Ureter (tissue), 1 donor: ENCODE measurements at regions not wholly inside any gene's neighbourhood (a gene's known extent, or its start where the extent isn't known, plus 50 kb on each side); places are given as distances from the start of the nearest gene placed in this dataset.

ENCODE experiments used
- DNase-seq: peaks from one replicate; pipeline ENCODE4 v3.0.0-alpha.2; 2020; ENCODE audit warnings: low spot score
- donor health status: DM: yes; HTN: yes; CAD: no.

DNA sequence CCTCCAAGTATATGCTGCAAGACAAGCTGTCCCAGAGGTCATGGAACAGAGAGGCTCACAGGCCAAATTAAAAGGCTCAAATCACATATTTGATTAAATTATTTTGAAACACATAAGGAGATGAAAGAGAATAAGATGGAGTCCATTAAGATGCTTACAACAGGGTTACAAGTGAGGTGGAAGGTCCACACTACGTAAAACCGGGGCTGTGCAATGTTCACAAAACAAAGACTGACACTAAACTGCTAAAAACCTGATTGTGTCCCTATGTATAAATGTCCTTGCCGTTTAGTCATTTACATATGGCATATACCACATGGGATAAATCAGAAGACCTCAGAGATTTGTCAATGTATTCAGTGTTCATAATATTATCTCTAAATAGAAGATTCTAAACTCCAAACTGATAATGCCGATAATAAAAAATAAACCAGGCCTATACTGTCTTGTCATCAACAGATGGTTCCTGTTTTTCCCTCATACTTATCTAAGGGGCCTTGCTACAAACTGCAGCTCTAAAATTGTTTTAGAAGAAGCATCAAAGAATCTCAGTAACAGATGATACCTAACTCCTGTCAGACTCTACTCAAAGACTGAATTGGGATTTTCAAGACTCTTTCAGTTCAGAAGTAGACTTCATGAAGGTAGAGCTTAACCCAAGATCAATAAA lies 51.8 kb upstream of the RIPOR2 start:
- DNase-seq: no peak

DNA sequence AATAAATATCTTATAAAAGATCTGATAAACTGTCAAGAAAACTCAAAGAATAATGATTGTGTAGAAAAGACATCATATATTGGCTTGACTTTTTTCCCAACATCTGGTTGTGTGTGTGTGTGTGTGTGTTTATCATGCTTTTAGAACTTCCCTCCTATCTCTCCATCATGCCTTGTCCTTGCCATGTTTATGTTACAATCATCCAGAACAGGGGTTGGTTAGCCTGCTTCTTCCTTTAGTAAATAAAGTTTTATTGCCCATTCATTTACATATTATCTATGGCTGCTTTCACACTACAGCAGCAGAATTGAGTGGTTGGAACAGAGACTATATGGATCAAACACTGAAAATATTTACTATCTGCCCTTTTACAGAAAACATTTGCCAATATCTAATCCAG lies 52.8 kb upstream of the RIPOR2 start:
- DNase-seq: no peak

DNA sequence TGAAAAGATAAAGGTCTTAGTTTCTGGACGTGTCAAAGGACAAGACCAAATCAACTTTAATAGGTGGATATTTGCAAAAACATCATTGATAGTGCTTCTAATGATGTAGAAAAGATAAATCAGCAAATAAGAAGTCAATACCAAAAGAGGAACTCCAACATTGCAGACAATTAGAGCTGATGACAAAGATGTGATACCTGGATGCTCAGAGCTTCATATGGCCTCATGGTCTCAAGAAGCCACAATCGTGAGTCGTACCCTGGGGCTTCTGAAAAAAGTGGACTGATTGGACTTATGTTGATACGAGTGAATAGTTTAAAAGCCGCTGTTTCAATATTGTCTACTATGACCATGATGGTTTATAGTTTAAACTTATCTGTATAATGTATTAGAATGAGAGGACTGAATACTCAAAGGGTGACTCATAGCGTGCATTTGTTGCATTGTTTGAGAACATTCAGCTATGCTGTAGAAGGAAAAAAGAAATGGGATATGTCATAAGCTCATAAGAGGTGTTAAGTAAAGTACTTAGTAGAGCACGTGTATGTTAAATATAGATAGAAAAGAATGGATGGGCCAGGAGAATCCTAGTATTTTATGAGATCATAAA lies 54.6 kb upstream of the RIPOR2 start:
- DNase-seq: no peak

DNA sequence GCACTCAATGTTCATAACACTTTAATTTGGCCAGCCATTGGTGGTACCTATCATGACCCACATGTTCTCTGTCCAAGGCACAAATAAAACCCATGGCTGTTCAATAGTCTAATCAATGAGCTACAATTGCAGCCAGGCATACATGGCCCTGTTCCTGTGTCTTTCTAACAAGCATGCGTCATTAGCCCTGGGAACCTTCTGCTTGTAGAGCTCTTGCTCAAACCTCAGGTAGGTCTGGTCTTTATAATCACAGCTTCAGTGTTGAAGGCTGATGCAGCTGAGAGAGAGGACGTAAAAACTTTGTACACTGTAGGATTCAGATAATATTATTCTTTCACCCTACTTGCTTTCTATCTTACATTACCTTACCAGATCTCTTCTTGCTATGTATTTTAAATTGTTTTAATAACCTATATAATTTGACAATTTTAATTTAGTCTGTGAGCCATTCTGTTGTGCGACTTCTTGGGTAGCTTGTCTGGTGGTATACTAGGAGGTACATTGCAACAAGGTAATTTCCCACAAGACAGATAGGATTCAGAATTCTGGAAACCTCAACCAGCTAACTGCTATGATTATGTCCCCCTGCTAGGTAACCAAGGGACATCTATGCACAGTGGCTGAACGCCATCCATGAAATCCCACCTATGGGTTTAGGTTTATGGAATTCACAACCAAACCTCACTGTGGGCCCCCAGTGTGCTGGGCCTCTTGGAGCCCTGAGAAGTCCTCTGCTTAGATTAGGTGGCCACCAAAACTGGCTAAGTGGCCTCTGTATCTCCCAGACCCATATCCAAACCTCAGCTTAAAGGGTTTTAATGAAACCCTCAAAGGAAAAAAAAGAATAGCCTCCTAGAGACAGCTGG lies 55.4 kb upstream of the RIPOR2 start:
- no peak for DNase-seq

DNA sequence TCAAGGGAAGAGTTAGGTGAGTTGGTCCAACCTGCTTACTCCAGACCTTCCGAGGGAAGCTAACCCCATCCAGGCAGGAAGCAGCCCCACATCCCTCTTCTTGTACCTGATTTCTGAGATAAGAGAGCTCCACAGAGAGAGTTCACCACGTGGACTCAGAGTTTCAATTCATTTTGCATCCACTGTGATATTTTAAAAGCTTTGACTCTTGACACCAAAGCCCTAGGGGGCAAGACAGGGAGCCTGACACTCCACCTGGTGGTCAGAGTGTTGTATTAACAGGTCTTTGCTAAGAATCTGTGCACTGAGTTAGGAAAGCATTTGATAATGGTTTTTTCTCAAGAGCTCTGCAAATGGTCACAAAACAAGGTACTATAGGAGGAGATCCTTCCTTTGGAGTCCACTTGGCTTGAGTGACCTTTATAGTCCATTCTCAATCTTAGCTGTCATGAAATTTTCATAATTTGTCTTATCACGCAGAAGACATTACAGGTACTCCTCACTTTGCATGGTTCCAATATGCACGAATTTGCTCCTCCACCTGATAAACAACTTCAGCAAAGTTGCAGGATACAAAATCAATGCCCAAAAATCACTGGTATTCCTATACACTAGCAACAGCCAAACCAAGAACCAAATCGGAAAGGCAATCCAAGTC lies 56.2 kb upstream of the RIPOR2 start:
- peak; percentile 52 for DNase-seq

DNA sequence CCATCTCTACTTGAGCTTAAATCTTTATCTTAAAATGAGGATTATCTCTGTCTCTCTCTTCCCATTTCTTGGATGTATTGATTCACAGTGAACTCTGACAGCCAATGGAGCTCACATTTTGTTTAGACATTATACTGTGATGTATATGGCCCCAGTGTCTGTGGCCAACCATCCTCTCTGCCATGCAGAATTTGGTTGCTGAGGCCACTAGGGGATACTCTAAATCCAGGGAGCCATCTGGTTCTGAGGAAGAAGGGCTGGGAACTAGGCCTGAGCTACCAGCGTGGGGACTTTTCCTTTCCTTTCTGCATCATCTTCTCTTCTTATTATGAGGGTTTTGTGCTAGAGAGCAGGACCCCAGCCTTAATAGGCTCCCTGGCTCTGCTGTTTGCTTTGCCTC lies 59.1 kb upstream of the RIPOR2 start:
- DNase-seq: no peak

DNA sequence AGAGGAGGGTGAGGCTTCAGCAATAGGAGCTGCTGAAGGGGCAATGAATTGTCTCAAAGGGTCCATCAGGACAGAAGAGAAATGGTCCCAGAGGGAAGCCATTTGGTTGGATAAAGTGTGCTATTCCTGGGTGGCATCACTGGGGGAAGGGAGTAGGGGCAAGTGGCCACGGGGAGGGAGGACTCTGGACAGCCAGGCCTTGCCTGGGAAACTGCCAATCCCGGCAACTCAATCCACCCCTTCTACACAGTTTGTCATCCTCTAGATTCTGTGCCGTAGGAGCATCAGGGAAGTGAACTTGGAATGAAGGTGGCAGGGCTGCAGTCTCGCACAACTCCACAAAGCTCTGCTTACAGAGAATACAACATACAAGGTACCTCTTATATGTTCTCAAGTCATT lies 59.5 kb upstream of the RIPOR2 start:
- DNase-seq: no peak

DNA sequence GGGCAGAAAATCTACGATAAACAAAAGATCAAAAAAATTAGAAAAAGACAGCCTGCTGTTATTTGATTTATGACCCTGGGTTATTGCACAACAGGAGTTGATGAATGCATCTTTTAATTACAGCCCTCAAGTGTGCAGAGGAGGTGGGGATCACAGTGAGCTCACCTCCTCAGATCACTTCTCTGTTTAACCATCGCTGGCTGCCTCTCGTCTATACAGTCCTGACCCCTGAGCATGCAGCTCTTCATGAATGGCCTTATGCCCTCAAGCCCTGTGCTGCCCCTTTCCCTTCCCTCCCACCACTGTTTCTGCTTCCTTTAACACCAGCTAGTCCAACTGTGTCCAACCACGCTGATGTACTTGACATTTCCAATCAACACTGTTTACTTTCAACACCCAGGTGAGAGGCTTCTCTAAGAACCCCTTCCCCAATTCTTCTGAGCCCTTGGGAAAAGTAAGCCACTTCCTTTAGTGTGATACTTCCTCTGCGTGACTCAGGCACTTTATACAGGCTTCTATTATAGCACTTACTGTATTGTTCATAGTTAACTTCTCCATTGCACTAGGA lies 60.6 kb upstream of the RIPOR2 start:
- no peak for DNase-seq

DNA sequence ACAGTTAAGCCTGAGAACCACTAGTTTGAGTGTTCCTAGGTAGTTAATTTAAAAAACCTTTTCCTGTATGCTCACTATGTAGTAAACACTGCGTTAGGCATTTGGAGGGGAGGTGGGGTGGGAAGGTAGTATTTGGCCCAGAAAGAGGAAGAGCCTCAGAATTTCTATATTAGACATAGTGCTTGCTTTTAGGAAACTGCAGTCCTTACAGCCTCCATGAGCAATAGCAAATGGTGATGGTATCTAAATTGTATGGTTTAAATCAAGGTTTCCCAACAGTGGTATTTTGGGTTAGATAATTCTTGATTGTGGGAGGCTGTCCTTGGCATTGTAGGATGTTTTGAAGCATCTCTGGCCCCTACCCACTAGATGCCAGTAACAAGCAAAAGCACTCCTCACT lies 61.5 kb upstream of the RIPOR2 start:
- no peak for DNase-seq

DNA sequence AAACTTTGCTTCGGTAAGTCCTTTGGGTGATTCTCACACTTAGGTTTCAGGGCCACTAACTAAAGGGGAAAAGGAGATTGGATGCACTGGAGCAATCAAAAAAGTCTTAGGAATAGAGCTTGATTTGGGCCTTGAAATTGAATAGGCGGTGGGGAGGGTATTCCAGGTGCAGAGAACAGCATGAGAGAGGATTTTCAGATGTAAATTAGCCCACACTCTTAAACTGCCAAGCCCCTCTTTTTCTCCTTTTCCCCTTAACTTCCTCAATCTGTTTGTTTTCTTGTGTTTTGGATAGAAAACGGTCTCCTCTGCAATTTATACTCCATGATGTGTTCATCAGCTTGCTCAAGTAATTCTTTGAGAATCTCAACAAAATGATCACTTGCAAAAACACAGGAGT lies 62.1 kb upstream of the RIPOR2 start:
- DNase-seq: no peak

DNA sequence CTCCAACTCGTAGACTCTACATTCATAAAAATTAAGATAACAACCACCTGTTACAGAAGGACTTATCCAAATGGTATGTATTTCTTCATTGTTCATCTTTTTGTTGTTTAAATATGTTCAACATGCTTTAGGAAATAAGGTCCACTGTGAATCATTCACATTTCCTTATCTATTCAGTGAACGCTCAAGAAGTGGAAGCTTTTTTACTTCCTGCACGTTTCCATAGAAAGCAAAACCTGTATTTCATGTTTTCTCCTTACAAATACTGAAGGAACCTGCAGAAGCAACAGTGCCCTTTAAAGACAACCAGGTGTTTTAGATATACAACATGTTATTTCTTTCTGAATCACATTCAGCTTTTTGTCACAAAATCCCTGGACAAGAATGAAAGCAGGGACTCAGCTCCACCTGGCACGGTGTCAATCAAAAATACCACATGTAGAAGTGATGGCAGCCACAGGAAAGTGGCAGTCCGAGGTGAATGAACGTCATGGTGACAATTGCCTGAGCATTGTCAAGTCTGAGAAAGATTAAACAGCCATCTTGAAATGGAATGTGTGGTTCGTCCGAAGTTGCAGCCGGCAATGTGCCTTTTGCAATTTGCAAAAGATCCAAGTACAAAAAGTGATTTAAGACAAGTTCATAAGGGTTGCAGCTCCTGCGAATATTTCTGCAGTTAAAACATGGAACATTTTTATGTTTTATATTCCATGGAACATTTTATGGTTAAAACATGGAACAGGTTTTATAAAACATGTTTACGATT lies 66.7 kb upstream of the RIPOR2 start:
- no peak for DNase-seq

DNA sequence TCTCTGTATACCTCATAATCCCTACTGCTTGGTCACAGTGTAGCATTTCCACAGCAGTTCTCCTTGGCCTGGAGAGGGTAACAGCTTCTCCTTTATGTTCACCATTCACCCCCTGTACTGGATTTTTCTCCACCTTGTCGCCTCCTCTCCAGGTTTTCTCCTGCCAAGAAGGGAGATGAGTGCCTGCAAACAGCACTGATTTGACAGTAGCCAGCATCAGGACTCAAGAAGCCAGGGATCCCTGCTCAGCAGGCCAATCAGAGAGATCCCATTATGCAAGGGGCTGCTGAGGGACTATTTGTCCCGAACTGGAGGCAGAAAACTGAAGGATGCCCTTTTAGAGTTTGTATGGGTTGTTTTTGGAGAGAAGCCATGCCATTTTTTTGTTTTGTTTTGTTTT lies 68.6 kb upstream of the RIPOR2 start:
- DNase-seq: no peak

DNA sequence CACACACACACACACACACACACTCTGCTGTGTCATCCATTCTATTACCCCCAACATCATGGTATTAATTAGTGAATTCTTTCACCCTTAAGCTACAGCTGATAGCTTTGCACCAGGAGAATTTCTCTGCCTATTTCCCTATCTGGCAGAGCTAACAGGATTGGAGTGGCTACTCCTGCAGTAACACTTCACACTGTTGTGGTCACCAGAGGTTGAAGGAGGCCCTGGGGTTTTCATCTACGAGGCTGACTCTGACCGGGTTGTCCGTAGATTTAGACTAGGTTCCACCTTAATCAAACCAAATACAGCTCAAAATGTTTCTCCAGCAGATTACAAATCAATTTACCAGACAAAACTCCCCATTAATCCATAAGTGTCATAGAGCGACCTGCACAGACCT lies 69.2 kb upstream of the RIPOR2 start:
- no peak for DNase-seq

DNA sequence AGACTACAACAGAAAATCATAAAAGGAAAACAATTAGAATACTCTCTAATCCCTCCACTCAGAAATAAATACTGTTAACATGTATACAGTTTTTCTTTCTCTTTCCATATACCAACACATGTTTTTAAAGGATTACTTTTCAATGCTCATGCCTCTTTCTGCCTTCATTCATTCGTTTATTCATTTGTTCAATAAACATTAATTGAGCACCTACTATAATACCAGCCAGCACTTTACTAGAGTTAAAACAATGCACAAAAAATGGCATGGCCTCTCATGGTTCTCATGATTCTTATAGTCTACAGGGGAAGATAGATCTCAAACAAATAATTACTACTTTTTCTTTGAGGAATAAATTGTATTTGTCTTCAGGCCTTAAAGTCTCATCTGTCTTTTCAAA lies 70.3 kb upstream of the RIPOR2 start:
- no peak for DNase-seq

DNA sequence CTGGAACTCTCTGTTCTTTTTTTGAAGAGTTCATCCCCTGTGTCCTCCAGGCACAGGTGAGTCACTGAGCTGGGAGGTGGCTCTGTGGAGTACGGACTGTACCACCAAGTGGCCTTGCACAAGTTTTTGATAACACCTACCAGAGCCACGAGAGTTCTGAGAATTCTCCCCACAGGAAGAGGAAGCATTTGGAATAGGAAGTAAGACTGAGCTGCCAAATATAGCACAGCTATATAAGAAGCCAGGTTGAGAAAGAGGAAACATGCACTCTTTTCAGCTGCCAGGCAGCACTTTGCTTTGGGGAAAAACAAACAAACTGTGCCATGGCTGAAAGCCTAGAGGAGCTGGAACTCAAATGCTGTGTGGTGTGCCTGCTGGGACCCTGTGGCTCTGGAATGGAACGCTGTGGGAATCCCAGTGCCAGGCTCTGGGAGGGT lies 70.8 kb upstream of the RIPOR2 start:
- DNase-seq: peak; percentile 65

DNA sequence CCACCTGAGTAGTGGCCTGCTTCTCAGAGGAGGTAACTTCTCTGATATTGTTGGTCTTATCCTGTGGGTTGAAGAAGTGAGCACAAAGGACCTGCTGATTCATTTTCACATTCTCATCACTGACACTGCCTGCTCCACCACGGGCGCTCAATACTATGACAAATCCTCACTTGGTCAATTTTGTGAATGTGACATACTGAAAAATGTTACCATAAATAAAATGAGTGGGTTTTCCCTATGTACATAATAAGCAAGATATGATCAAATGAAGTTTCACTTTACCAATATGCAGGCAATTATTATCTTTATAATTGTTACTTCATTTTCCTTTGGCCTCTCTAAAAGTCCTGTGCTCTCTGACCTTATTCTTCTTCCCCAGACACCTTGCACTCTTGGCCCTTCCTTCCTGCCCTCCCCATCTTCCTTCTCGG lies 71.5 kb upstream of the RIPOR2 start:
- DNase-seq: no peak

DNA sequence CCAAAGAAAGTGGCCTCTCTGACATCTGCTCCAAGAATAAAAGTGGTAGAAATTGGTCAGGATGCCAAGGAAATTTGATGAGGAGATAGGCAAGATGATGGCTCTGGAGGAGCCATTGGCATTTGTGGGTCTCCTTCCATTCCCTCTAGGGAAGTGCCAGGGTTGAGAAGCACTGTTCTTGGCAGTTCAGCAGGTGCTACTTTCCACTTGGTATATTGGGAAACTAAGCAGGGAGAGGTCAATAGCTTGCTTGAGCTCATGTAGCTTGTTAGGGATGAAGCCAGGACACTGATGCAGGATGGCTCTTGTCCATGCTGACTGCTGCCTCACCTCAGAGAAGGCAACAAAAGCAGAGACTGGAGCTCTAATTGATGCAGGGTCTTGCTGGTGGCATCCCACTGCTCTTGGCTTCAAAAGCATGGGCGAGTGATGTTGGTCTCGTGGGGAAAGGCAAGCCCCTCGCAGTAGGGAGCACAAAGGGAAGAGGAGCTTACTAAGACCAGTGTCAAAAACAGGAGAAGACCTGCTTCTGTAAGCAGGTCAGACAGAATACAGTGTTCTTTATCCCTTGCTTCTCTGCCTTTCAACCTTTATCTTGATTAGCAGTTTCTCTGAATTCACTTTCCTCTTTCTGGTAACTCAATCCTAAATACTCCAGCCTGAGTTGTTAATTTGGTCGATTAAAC lies 73.1 kb upstream of the RIPOR2 start:
- DNase-seq: no peak

DNA sequence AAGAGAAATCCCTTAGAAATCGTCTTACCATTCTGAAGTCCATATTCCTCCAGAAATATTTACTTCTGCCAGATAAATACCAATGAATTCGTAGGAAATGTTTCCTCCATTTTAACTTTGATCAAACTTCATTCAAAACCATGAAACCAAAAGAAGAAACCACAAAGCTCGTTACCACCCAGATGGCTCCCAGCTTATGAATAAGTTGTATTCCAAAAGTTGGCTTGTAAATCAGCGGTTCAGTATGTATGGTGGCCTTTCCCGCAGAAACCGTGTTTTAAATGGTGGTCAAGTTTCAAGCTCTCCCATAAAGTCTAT lies 73.6 kb upstream of the RIPOR2 start:
- DNase-seq: no peak

DNA sequence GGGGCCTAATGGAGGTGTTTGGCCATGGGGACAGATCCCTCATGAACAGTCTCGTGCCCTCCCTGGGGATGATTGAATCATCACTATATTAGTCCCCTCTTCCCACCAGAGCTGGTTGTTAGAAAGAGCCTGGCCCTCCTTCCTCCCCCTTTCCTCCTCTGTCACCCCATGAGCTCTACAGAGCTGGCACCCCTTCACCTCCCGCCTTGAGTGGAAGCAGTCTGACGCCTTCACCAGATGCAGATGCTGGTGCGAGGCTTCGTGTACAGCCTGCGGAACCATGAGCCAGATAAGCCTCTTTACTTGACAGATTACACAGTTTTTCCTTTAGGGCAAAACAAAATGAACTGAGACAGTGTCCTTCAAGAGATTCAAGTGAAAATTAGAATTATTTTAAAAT lies 74.4 kb upstream of the RIPOR2 start:
- no peak for DNase-seq

DNA sequence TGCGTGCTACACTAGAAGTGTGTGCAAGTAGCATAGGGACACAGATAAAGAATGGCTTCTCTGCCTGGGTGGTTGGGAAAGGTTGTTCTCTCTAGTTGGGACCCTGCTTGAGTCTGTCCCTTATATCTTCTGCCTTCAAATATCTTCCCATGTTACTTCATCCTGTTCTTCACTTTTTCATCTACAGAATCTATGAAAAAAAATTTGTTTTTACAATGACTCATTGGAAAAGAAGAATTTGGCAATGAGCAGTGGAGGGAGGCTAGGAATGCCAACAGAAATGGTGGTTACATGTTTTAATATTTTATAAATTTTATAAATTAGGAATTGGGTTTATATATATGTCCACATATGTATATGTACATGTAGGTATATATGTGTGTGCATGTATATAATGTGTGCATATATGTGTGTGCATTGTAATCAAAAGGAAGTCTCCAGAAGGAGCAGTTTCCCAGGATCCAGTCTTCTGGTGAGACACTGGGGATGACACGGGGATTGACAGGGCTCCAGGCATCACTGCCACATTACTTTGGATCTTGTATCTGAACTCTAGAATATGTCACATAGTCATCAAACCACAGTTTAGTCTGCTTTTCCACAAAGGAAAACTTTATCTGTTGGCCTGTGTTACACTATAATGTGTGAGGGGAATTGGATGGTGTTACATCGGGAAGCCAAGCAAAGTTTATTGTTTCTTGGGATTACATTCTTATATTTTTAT lies 75.3 kb upstream of the RIPOR2 start:
- no peak for DNase-seq
